ENCODE measurements at regions not wholly inside any gene's neighbourhood (a gene's known extent, or its start where the extent isn't known, plus 50 kb on each side); places are given as distances from the start of the nearest gene placed in this dataset.

DNA sequence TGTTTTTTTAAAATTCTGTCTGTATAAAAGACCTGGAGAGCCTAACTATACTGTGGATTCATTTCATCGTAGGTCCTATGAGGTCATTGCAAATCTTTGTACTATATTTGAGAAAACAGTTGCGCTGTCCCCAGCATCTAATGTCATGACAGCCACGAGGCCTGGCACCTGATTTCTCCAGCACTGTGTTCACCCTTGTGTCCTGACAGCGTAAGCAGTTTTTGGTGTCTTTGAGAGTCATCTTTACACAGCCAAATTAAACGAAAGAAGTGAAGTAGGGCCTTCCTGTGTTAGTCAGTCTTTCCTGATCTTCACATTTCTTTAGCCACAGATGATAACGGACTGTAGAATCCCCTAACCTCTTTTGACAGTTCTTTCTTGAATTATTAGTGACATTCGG lies 70.6 kb upstream of the PHACTR2 start:
- TF ChIP-seq POLR2A (IDR thresholded peaks at IDR 0.05) = no peak
- TF ChIP-seq, protein P1, sequence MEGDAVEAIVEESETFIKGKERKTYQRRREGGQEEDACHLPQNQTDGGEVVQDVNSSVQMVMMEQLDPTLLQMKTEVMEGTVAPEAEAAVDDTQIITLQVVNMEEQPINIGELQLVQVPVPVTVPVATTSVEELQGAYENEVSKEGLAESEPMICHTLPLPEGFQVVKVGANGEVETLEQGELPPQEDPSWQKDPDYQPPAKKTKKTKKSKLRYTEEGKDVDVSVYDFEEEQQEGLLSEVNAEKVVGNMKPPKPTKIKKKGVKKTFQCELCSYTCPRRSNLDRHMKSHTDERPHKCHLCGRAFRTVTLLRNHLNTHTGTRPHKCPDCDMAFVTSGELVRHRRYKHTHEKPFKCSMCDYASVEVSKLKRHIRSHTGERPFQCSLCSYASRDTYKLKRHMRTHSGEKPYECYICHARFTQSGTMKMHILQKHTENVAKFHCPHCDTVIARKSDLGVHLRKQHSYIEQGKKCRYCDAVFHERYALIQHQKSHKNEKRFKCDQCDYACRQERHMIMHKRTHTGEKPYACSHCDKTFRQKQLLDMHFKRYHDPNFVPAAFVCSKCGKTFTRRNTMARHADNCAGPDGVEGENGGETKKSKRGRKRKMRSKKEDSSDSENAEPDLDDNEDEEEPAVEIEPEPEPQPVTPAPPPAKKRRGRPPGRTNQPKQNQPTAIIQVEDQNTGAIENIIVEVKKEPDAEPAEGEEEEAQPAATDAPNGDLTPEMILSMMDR (IDR thresholded peaks at IDR 0.05) = no peak
